Liver (tissue), 8 donors: ENCODE measurements at regions not wholly inside any gene's neighbourhood (a gene's known extent, or its start where the extent isn't known, plus 50 kb on each side); places are given as distances from the start of the nearest gene placed in this dataset.

Experiments
- DNase-seq: peaks from one replicate; pipeline ENCODE4 v3.0.0-alpha.2; 2017; ENCODE audit warnings: low spot score
- H3K27ac ChIP-seq, 2 donors: one replicate each; pipeline ENCODE4 v1.7.0; 2013; ENCODE audit warnings: inconsistent platforms in 2 of 2, low read length in 2 of 2, control low read depth in 1 of 2, low read depth in 1 of 2, mild to moderate bottlenecking in 1 of 2
- H3K27me3 ChIP-seq, 4 donors: one replicate each; pipeline versions ENCODE4 v1.6.1 to v1.7.0; 2013; ENCODE audit warnings: low read length in 3 of 4, inconsistent platforms in 1 of 4, mild to moderate bottlenecking in 1 of 4, moderate library complexity in 1 of 4; ENCODE audit not compliant: control insufficient read depth in 4 of 4, insufficient read depth in 4 of 4
- H3K36me3 ChIP-seq, 4 donors: one replicate each; pipeline versions ENCODE4 v1.6.1 to v1.7.0; 2013; ENCODE audit warnings: low read length in 3 of 4, mild to moderate bottlenecking in 3 of 4, low read depth in 1 of 4, moderate library complexity in 1 of 4; ENCODE audit not compliant: control insufficient read depth in 4 of 4, insufficient read depth in 3 of 4
- H3K4me1 ChIP-seq, 4 donors: one replicate each; pipeline versions ENCODE4 v1.6.1 to v1.7.0; 2013; ENCODE audit warnings: low read length in 3 of 4, mild to moderate bottlenecking in 3 of 4, moderate library complexity in 1 of 4; ENCODE audit not compliant: control insufficient read depth in 4 of 4, insufficient read depth in 4 of 4
- H3K4me3 ChIP-seq, 3 donors: one replicate each; pipeline versions ENCODE4 v1.6.1 to v1.7.0; 2013; ENCODE audit warnings: low read length in 3 of 3, control low read depth in 1 of 3, low read depth in 1 of 3, mild to moderate bottlenecking in 1 of 3
- H3K9ac ChIP-seq, 2 donors: one replicate each; pipeline ENCODE4 v1.7.0; 2013; ENCODE audit warnings: low read length in 2 of 2, mild to moderate bottlenecking in 2 of 2, moderate library complexity in 2 of 2, control low read depth in 1 of 2, low read depth in 1 of 2
- H3K9me3 ChIP-seq, 4 donors: one replicate each; pipeline versions ENCODE4 v1.6.1 to v1.7.0; 2013; ENCODE audit warnings: low read length in 3 of 4; ENCODE audit not compliant: control insufficient read depth in 4 of 4
- EGR1 ChIP-seq, 2 donors: IDR thresholded peaks; 2 replicates each; pipeline ENCODE4 v1.6.1; 2016 to 2018; ENCODE audit warnings: antibody characterized with exemption in 2 of 2, low read depth in 2 of 2
- FOXA1 ChIP-seq: IDR thresholded peaks from 2 replicates; pipeline ENCODE4 v1.6.1; 2016; ENCODE audit warnings: antibody characterized with exemption
- FOXA2 ChIP-seq: IDR thresholded peaks from 2 replicates; pipeline ENCODE4 v1.6.1; 2016; ENCODE audit warnings: antibody characterized with exemption
- GABPA ChIP-seq, 2 donors: IDR thresholded peaks in 1 of 2; conservative IDR thresholded peaks in 1 of 2; 2 replicates each; pipeline ENCODE4 v1.6.1; 2016; ENCODE audit warnings: antibody characterized with exemption in 2 of 2, mild to moderate bottlenecking in 1 of 2, moderate library complexity in 1 of 2
- HNF4A ChIP-seq, 2 donors: conservative IDR thresholded peaks; 2 replicates each; pipeline ENCODE4 v1.6.1; 2016; ENCODE audit warnings: antibody characterized with exemption in 2 of 2, mild to moderate bottlenecking in 2 of 2
- HNF4G ChIP-seq: IDR thresholded peaks from 2 replicates; pipeline ENCODE4 v1.6.1; 2016; ENCODE audit warnings: antibody characterized with exemption
- JUND ChIP-seq, 2 donors: IDR thresholded peaks; 2 replicates each; pipeline ENCODE4 v1.6.1; 2016; ENCODE audit warnings: antibody characterized with exemption in 2 of 2
- NR2F2 ChIP-seq: IDR thresholded peaks from 2 replicates; pipeline ENCODE4 v1.6.1; 2016; ENCODE audit warnings: antibody characterized with exemption
- RAD21 ChIP-seq, 2 donors: IDR thresholded peaks; 2 replicates each; pipeline ENCODE4 v1.6.1; 2016; ENCODE audit warnings: antibody characterized with exemption in 2 of 2, mild to moderate bottlenecking in 2 of 2
- RXRA ChIP-seq, 2 donors: IDR thresholded peaks; 2 replicates each; pipeline ENCODE4 v1.6.1; 2017 to 2018; ENCODE audit warnings: antibody characterized with exemption in 2 of 2, mild to moderate bottlenecking in 1 of 2
- SP1 ChIP-seq: IDR thresholded peaks from 2 replicates; pipeline ENCODE4 v1.6.1; 2018; ENCODE audit warnings: antibody characterized with exemption, mild to moderate bottlenecking
- TAF1 ChIP-seq: conservative IDR thresholded peaks from 2 replicates; pipeline ENCODE4 v1.6.1; 2016; ENCODE audit warnings: antibody characterized with exemption, mild to moderate bottlenecking
- YY1 ChIP-seq: IDR thresholded peaks from 2 replicates; pipeline ENCODE4 v1.6.1; 2016; ENCODE audit warnings: antibody characterized with exemption, mild to moderate bottlenecking
- WGBS: extraction: QIAGEN DNeasy Blood & Tissue Kit; methylation state at CpG from one replicate; pipeline ENCODE4 v1.1.7; 2013; 5-methylcytosine and 5-hydroxymethylcytosine counted together
- TF ChIP-seq, protein P1 (sequence below): IDR thresholded peaks from 2 replicates; pipeline ENCODE4 v1.6.1; 2016; ENCODE audit warnings: antibody characterized with exemption
- TF ChIP-seq, protein P2 (sequence below): IDR thresholded peaks from 2 replicates; pipeline ENCODE4 v1.6.1; 2016; ENCODE audit warnings: antibody characterized with exemption, mild to moderate bottlenecking
- TF ChIP-seq, protein P3 (sequence below): fragments of 150-350 bp; IDR thresholded peaks from 2 replicates; pipeline ENCODE4 v1.5.1; 2017; ENCODE audit warnings: improper control_type of control experiment, low read depth, low read length; ENCODE audit not compliant: missing input control
- TF ChIP-seq, protein P4 (sequence below): IDR thresholded peaks from 2 replicates; pipeline ENCODE4 v1.6.1; 2016; ENCODE audit warnings: antibody characterized with exemption
- TF ChIP-seq, protein P5 (sequence below): IDR thresholded peaks from 2 replicates; pipeline ENCODE4 v1.6.1; 2016; ENCODE audit warnings: antibody characterized with exemption
- donor health status: healthy.
- donor health status: healthy.
- donor health status: healthy.
- donor health status: healthy.
- donor health status: healthy.

DNA sequence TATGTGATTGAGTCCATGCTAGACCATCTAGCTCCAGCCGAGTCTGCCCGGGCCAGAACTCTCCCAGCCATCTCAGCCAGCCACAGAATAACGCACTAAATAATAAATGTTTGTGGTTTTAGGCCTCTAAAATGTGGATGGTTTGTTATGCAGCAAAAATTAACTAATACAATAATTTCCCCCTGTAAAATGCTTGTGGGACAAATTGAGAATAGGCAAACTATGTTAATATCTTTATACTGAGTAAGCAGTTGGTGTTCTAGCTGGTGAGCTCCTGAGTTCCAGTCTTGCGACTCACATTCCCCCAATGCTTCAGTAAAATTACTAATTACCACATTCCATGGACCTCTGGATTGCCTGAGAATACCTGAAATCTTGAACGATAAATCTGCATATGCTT is 316.8 kb upstream of the NFE2L3 start:
- H3K27ac ChIP-seq = no peak overlapping the region
- DNase-seq = no peak
- WGBS = 95% methylated on average over 5 of the region's 5 CpGs
- H3K27me3 ChIP-seq = peaks cover 0 to 8% (median under 1%) of the 10 kb centered on the region in 4 donors
- no peaks in the 10 kb centered on the region for H3K36me3 ChIP-seq
- no peak overlapping the region for H3K4me3 ChIP-seq
- no peak overlapping the region for H3K9ac ChIP-seq
- TF ChIP-seq YY1 = no peak
- TF ChIP-seq HNF4A (conservative IDR thresholded peaks at IDR 0.05) = no peak
- TF ChIP-seq GABPA (IDR thresholded peaks at IDR 0.05 in 1 of 2, conservative IDR thresholded peaks at IDR 0.05 in 1 of 2) = no peak
- TF ChIP-seq RXRA (IDR thresholded peaks at IDR 0.05) = no peak
- TF ChIP-seq, protein P1, sequence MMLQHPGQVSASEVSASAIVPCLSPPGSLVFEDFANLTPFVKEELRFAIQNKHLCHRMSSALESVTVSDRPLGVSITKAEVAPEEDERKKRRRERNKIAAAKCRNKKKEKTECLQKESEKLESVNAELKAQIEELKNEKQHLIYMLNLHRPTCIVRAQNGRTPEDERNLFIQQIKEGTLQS = no peak
- no peak for TF ChIP-seq JUND (IDR thresholded peaks at IDR 0.05)
- TF ChIP-seq NR2F2 = no peak
- no peak for TF ChIP-seq RAD21 (IDR thresholded peaks at IDR 0.05)
- no peak for TF ChIP-seq HNF4G
- TF ChIP-seq TAF1 = no peak
- TF ChIP-seq, protein P2, sequence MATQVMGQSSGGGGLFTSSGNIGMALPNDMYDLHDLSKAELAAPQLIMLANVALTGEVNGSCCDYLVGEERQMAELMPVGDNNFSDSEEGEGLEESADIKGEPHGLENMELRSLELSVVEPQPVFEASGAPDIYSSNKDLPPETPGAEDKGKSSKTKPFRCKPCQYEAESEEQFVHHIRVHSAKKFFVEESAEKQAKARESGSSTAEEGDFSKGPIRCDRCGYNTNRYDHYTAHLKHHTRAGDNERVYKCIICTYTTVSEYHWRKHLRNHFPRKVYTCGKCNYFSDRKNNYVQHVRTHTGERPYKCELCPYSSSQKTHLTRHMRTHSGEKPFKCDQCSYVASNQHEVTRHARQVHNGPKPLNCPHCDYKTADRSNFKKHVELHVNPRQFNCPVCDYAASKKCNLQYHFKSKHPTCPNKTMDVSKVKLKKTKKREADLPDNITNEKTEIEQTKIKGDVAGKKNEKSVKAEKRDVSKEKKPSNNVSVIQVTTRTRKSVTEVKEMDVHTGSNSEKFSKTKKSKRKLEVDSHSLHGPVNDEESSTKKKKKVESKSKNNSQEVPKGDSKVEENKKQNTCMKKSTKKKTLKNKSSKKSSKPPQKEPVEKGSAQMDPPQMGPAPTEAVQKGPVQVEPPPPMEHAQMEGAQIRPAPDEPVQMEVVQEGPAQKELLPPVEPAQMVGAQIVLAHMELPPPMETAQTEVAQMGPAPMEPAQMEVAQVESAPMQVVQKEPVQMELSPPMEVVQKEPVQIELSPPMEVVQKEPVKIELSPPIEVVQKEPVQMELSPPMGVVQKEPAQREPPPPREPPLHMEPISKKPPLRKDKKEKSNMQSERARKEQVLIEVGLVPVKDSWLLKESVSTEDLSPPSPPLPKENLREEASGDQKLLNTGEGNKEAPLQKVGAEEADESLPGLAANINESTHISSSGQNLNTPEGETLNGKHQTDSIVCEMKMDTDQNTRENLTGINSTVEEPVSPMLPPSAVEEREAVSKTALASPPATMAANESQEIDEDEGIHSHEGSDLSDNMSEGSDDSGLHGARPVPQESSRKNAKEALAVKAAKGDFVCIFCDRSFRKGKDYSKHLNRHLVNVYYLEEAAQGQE = no peak
- no peak for TF ChIP-seq FOXA1
- TF ChIP-seq, protein P3, sequence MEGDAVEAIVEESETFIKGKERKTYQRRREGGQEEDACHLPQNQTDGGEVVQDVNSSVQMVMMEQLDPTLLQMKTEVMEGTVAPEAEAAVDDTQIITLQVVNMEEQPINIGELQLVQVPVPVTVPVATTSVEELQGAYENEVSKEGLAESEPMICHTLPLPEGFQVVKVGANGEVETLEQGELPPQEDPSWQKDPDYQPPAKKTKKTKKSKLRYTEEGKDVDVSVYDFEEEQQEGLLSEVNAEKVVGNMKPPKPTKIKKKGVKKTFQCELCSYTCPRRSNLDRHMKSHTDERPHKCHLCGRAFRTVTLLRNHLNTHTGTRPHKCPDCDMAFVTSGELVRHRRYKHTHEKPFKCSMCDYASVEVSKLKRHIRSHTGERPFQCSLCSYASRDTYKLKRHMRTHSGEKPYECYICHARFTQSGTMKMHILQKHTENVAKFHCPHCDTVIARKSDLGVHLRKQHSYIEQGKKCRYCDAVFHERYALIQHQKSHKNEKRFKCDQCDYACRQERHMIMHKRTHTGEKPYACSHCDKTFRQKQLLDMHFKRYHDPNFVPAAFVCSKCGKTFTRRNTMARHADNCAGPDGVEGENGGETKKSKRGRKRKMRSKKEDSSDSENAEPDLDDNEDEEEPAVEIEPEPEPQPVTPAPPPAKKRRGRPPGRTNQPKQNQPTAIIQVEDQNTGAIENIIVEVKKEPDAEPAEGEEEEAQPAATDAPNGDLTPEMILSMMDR = no peak
- TF ChIP-seq, protein P4, sequence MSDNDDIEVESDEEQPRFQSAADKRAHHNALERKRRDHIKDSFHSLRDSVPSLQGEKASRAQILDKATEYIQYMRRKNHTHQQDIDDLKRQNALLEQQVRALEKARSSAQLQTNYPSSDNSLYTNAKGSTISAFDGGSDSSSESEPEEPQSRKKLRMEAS = no peak
- TF ChIP-seq, protein P5, sequence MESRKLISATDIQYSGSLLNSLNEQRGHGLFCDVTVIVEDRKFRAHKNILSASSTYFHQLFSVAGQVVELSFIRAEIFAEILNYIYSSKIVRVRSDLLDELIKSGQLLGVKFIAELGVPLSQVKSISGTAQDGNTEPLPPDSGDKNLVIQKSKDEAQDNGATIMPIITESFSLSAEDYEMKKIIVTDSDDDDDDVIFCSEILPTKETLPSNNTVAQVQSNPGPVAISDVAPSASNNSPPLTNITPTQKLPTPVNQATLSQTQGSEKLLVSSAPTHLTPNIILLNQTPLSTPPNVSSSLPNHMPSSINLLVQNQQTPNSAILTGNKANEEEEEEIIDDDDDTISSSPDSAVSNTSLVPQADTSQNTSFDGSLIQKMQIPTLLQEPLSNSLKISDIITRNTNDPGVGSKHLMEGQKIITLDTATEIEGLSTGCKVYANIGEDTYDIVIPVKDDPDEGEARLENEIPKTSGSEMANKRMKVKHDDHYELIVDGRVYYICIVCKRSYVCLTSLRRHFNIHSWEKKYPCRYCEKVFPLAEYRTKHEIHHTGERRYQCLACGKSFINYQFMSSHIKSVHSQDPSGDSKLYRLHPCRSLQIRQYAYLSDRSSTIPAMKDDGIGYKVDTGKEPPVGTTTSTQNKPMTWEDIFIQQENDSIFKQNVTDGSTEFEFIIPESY = no peak
- TF ChIP-seq FOXA2 = no peak
- TF ChIP-seq SP1 = no peak
- no peak for TF ChIP-seq EGR1 (IDR thresholded peaks at IDR 0.05; ENCODE audit: low read depth in 2 of 2)
- H3K4me1 ChIP-seq = no peaks in the 10 kb centered on the region
- no peaks in the 10 kb centered on the region for H3K9me3 ChIP-seq
